GM23248 (cell line): ENCODE measurements at regions not wholly inside any gene's neighbourhood (a gene's known extent, or its start where the extent isn't known, plus 50 kb on each side); places are given as distances from the start of the nearest gene placed in this dataset.
"Not testable (repeated sequence)": the region's sequence is repeated elsewhere in the genome, so short reads cannot be mapped to it uniquely, and the experiment has no call there.

Source experiments
- DNase-seq: peaks from one replicate; pipeline ENCODE4 v3.0.0-alpha.2; 2015
- H2AFZ ChIP-seq: fragments of 200-600 bp; sonication (generic); 2 replicates; pipeline ENCODE4 v1.6.1; 2016; ENCODE audit warnings: antibody characterized with exemption
- H3F3A ChIP-seq: fragments of 200-600 bp; sonication (generic); 2 replicates; pipeline ENCODE4 v1.6.1; 2016; ENCODE audit warnings: mild to moderate bottlenecking, antibody characterized with exemption, mixed run types; ENCODE audit not compliant: insufficient read depth
- H3K27ac ChIP-seq: fragments of 200-600 bp; sonication (generic); 2 replicates; pipeline ENCODE4 v1.5.1; 2016; ENCODE audit warnings: mild to moderate bottlenecking
- H3K27me3 ChIP-seq: fragments of 200-600 bp; sonication (generic); replicated peaks from 2 replicates; pipeline ENCODE4 v1.6.1; 2016; ENCODE audit warnings: mild to moderate bottlenecking; ENCODE audit not compliant: insufficient read depth
- H3K36me3 ChIP-seq: fragments of 200-600 bp; sonication (generic); 2 replicates; pipeline ENCODE4 v1.6.1; 2016; ENCODE audit warnings: low read depth, mild to moderate bottlenecking
- H3K4me1 ChIP-seq: fragments of 200-600 bp; sonication (generic); 2 replicates; pipeline ENCODE4 v1.6.1; 2016; ENCODE audit warnings: mild to moderate bottlenecking; ENCODE audit not compliant: insufficient read depth
- H3K4me2 ChIP-seq: fragments of 200-600 bp; sonication (generic); one replicate; pipeline ENCODE4 v1.6.1; 2016; ENCODE audit warnings: mild to moderate bottlenecking; ENCODE audit not compliant: unreplicated experiment
- H3K4me3 ChIP-seq: fragments of 200-600 bp; sonication (generic); 2 replicates; pipeline ENCODE4 v1.5.1; 2016; ENCODE audit warnings: mild to moderate bottlenecking
- H3K79me2 ChIP-seq: fragments of 200-600 bp; sonication (generic); 2 replicates; pipeline ENCODE4 v1.6.1; 2016; ENCODE audit warnings: mild to moderate bottlenecking; ENCODE audit not compliant: insufficient read depth
- H3K9ac ChIP-seq: fragments of 200-600 bp; sonication (generic); 2 replicates; pipeline ENCODE4 v1.6.1; 2016; ENCODE audit warnings: mild to moderate bottlenecking
- H3K9me2 ChIP-seq: fragments of 200-600 bp; sonication (generic); 2 replicates; pipeline ENCODE4 v1.6.1; 2016; ENCODE audit warnings: mixed run types, mild to moderate bottlenecking, moderate library complexity; ENCODE audit not compliant: insufficient read depth
- H3K9me3 ChIP-seq: fragments of 200-600 bp; sonication (generic); one replicate; pipeline ENCODE4 v1.6.1; 2017; ENCODE audit warnings: low read depth
- H4K20me1 ChIP-seq: fragments of 200-600 bp; sonication (generic); 2 replicates; pipeline ENCODE4 v1.6.0; 2016; ENCODE audit not compliant: insufficient read depth
- EZH2 ChIP-seq: fragments of 200-600 bp; sonication (generic); IDR thresholded peaks from 2 replicates; pipeline ENCODE4 v1.6.1; 2018; ENCODE audit warnings: antibody characterized with exemption, mild to moderate bottlenecking; ENCODE audit not compliant: insufficient read depth, poor library complexity, severe bottlenecking
- EZH2phosphoT487 ChIP-seq: fragments of 200-600 bp; sonication (generic); IDR thresholded peaks from 2 replicates; pipeline ENCODE4 v1.6.1; 2018; ENCODE audit warnings: antibody characterized with exemption, moderate library complexity, mild to moderate bottlenecking, low read depth; ENCODE audit not compliant: insufficient read depth
- WGBS, 2 experiments: methylation state at CpG; one replicate each; pipeline ENCODE4 v1.1.6; 2015 to 2017; ENCODE audit warnings: low lambda C conversion rate in 2 of 2, low coverage in 1 of 2; ENCODE audit errors: missing lambda C conversion rate in 2 of 2; 5-methylcytosine and 5-hydroxymethylcytosine counted together
- in situ Hi-C: fragments of 300-500 bp; cut with MboI; formaldehyde crosslinking; loops from 2 replicates; pipeline ENCODE4 v1.15.0; 2020

DNA sequence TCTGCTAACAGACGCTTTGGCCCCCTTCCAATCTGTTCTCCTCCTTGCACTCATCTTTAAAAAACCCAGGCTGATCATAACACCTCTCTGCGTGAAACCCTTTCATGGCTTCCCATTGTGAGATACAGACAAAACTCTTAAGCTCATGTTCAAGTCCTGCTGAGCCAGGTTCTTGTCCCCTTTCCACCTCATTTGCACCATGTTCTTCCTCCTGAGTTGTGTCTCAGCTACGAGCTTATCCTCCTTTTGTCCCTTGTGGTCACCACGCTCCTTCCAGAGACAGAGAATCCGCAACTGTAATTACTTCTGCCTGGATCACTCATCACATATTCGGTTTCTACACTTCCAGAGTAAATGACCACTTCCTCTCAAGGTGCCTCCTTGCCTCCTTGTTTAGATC, 238.8 kb downstream of the ACTR3 start:
- no peaks in the 10 kb centered on the region for H3K4me1 ChIP-seq
- H3K9me3 ChIP-seq, result no peaks in the 10 kb centered on the region
- no peak for DNase-seq
- H3K9me2 ChIP-seq, result no peaks in the 10 kb centered on the region
- H3K79me2 ChIP-seq, result no peaks in the 10 kb centered on the region
- no peak overlapping the region for H3K9ac ChIP-seq
- WGBS, 2 experiments, result 22 to 27% methylated on average over 6 of the region's 6 CpGs
- no peaks in the 10 kb centered on the region for H3K36me3 ChIP-seq
- H3K4me2 ChIP-seq, result no peak overlapping the region
- H2AFZ ChIP-seq, result no peak overlapping the region
- TF ChIP-seq EZH2phosphoT487 (no peak), EZH2 (no peak)
- no peaks in the 10 kb centered on the region for H3K27me3 ChIP-seq
- H3F3A ChIP-seq, result no peaks in the 10 kb centered on the region
- no peak overlapping the region for H3K4me3 ChIP-seq
- in situ Hi-C loops, result no loop called here
- H4K20me1 ChIP-seq, result no peaks in the 10 kb centered on the region
- no peak overlapping the region for H3K27ac ChIP-seq

- H3K9ac ChIP-seq, H3K4me2 ChIP-seq, H3K36me3 ChIP-seq, H3K9me3 ChIP-seq, in situ Hi-C loops, H2AFZ ChIP-seq, H3K4me1 ChIP-seq, H3K9me2 ChIP-seq, H3K27me3 ChIP-seq, H3K79me2 ChIP-seq, H3K27ac ChIP-seq, H3K4me3 ChIP-seq, H3F3A ChIP-seq, H4K20me1 ChIP-seq, DNase-seq: not testable (repeated sequence)
- WGBS, 2 experiments, result 25 to 41% methylated on average over 7 of the region's 7 CpGs
Measured at GRCh38 chr2:114132050-114132449, 242.2 kb downstream of the ACTR3 start.

DNA sequence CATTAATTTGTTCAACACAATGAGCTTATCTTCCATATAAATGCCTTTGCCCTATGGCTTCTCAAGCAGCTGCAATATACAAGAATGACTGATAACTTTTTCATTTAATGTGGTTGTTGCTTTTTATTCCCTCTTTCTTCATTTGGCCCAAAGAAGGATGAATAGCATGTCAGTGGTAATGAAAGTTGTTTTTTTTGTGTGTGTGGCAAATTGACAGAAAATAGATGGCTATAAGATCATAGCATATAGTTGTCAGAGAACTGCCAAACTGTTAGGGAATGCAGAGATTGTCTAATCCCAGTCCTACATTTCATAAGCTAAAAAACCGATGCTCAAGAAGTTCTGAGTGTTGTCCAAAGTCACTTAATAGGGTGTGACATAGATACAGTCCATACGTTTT, 244.3 kb downstream of the ACTR3 start:
- in situ Hi-C loops, result no loop called here
- no peaks in the 10 kb centered on the region for H4K20me1 ChIP-seq
- no peaks in the 10 kb centered on the region for H3K9me3 ChIP-seq
- no peaks in the 10 kb centered on the region for H3K4me1 ChIP-seq
- no peak overlapping the region for H3K4me3 ChIP-seq
- no peak overlapping the region for H2AFZ ChIP-seq
- TF ChIP-seq EZH2 (no peak), EZH2phosphoT487 (no peak)
- H3K4me2 ChIP-seq, result no peak overlapping the region
- H3K79me2 ChIP-seq, result no peaks in the 10 kb centered on the region
- H3K9ac ChIP-seq, result no peak overlapping the region
- no peaks in the 10 kb centered on the region for H3K27me3 ChIP-seq
- H3K9me2 ChIP-seq, result no peaks in the 10 kb centered on the region
- no peak for DNase-seq
- H3K27ac ChIP-seq, result no peak overlapping the region
- 0 to 3% methylated on average over 2 of the region's 2 CpGs for WGBS, 2 experiments
- no peaks in the 10 kb centered on the region for H3F3A ChIP-seq
- no peaks in the 10 kb centered on the region for H3K36me3 ChIP-seq

- Histone ChIP-seq H3K27me3 (no peaks in the 10 kb centered on the region), H3F3A (no peaks in the 10 kb centered on the region), H3K27ac (no peak overlapping the region), H3K79me2 (no peaks in the 10 kb centered on the region), H3K9me2 (no peaks in the 10 kb centered on the region), H3K4me2 (no peak overlapping the region), H3K9ac (no peak overlapping the region), H2AFZ (no peak overlapping the region), H4K20me1 (no peaks in the 10 kb centered on the region), H3K4me3 (no peak overlapping the region), H3K36me3 (no peaks in the 10 kb centered on the region), H3K4me1 (no peaks in the 10 kb centered on the region), H3K9me3 (no peaks in the 10 kb centered on the region)
- in situ Hi-C loops, result no loop called here
- WGBS, 2 experiments, result 49 to 52% methylated on average over 5 of the region's 5 CpGs
- TF ChIP-seq EZH2, result no peak
- no peak for TF ChIP-seq EZH2phosphoT487
- no peak for DNase-seq
Measured at GRCh38 chr2:114139542-114139941, 249.7 kb downstream of the ACTR3 start.

GRCh38 chr2:114156366-114157056, 266.6 kb downstream of the ACTR3 start:
- in situ Hi-C loops, result no loop called here
- Histone ChIP-seq H3K27me3 (no peaks in the 10 kb centered on the region), H3K4me2 (no peak overlapping the region), H2AFZ (no peak overlapping the region), H3K79me2 (no peaks in the 10 kb centered on the region), H3K27ac (no peak overlapping the region), H4K20me1 (no peaks in the 10 kb centered on the region), H3K9ac (no peak overlapping the region), H3F3A (no peaks in the 10 kb centered on the region), H3K4me3 (no peak overlapping the region), H3K9me2 (no peaks in the 10 kb centered on the region), H3K36me3 (no peaks in the 10 kb centered on the region), H3K9me3 (no peaks in the 10 kb centered on the region), H3K4me1 (no peaks in the 10 kb centered on the region)
- DNase-seq, result no peak
- 9% methylated on average over 6 of the region's 6 CpGs for WGBS, 2 experiments
- TF ChIP-seq EZH2, result no peak
- no peak for TF ChIP-seq EZH2phosphoT487
